NCI-H748 treated with DMSO at 0.1 percent for 48 hours (cell line): ENCODE measurements at regions not wholly inside any gene's neighbourhood (a gene's known extent, or its start where the extent isn't known, plus 50 kb on each side); places are given as distances from the start of the nearest gene placed in this dataset.
A peak's percentile ranks its signal among the peaks of the same experiment; 100 is the strongest.

Experiments
- DNase-seq: peaks from one replicate; lab custom pipeline; 2025; lab: John Stamatoyannopoulos, UW

DNA sequence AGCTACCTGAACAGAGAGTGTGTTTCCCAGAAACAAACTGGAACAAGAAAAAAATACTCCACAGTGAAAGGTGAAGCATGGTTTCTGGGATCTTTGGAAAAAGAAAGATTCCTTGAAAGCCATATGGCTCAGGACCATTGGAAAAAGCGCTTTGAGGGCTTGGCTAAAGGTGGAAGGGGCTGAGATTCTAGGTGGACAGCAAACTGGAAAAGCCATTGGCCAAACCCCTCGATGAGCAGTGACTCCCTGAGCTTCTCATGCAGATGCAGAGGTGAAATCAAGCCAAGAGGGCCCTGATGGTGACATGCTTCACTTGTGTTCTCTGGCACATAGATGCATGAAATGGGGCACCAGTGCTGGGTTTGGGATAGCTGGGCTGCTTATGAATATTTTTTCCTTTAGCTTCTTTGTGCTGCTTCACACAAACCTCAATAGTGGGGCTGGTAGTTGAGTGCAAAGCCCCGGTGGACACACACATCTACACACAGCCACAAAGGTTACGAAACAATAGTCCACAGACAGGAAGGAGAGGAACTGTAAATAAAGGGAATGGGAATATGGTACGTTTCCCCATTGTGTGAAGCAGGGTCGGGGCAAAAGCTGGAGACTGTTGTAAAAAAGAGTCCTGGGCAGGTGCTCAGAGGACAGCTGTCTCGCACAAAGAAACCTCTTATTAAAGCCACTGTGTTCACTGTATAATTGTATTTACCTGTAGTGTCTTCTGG is 117.8 kb downstream of the FOXA2 start:
- DNase-seq = peak; percentile 98

DNA sequence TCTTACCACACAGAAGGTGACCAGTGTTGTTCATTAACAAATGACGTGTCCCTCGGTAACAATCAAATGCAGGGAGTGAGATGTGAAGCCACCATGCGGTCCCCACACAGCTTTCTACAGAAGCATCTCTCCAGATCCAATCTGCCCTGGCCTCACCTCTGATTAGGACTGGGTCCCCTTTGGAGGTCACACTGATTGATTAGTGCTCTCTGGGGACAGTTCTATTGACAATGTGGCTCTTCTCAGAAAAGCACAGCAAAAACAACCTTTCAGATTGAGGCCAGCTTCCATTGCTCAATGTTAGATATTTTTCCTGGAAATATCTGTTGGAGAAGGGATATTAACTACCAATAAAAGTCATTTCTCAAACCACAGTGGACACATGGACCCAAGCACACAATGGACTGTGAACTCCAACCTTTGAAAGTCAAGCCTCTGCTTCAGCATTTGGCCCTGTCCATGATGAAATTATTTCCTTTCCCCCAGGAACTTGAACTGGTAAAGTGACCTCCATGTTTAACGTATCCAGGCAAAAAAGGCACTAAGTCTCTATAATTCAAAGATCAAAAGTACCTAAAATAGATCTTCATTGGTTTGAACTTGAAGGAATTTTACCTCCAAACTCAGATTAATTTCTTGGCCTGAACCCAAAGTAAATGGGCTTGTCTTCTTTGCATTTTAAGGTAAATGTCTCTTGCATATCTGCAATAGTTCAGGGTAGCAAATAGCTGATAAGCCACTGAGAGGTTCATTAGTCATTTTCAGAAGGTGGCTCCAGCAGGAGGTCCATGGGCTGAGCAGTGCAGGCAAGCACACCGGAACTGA is 118.5 kb downstream of the FOXA2 start:
- peak; percentile 57 for DNase-seq

DNA sequence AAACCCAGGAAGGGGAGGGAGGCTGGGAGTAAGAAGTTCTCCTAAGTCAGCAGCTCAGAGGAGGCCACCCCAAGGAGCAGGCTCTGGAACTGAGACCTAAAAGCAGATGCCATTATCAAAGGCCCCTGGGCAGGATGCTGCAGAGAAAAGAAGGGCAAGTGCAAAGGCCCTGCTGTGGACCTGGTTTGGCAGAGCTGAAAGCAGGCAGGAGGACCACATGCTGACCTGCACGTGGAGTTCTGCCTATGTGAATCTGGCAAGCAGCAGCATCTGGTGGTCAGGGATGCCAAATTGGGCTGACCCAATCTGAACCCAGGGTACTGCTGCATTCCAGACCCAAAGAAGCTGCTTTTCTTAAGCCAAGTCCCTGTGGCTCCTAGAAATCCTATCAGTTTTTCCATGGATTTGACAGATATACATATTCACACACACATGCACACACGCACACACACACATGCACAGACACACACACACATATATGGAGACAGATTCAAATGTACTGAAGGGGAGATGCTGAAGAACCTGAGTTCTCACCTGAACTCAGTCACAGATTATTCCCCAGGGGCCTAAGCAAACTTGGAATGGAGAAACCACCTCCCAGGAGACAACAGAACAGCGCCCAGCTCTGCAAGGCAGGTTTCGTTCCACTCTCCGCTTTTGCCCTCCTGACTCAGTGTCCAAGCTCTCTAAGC is 119.9 kb downstream of the FOXA2 start:
- no peak for DNase-seq

DNA sequence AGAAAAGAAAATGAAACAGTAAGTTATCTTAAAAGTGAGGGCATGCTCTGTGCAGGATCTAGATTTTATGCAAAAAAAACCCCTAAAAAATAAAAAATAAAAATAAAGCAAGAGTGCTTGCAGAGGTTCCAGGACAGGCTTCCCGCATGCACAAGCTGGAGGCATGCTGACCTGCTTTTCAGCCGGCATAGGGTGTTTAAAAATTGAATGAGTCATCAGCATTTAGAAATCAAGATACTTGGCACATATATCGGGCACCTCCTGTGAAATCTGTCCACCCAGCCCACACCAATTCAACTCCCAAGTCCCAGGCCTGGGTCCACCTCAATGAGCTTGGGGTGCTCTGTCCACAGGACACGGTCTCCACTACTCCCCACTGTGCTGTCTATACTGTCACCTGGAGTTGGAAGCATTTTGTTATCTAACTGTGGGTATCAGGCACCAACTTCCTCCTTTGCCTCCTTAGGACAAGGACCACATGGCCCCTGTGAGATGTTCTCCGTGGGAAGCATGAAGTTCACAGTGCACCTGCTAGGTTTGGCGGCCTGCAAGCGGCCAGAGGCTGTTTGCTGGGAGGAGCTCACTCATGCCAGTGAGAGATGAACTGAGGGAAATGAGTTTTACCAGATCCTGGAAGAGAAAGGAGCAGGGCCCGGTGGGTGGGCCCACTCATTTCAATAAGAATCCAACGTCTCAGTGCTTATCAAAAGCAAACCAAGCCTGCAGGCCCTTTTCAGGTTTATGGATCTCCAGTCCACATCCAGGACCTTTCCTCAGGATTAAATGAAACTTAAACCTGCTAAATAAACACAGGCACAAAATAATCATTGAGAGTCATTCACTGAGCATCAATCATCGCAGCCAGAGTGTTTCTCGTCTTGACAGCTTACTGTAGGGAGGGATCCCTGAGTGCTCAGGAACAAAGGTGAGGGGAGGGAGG is 121.1 kb downstream of the FOXA2 start:
- peak; percentile 99 for DNase-seq

DNA sequence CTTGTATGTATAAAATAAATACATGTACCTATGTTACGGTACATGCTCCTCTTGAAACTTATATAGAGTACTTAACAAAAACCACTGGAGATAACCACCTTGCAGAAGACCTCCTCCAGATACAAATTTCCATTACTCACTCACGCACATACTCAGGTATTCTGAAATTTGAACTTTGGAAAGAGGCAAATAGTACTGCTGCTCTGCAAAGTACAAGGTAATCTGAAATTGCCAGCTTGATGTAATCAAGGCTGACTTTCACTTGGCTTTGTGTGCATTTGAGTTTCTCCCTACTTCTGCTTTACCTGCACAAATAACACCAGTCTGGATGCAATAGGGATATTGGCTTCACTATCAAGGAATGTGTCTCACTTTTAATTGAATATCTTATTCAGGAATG is 123.6 kb downstream of the FOXA2 start:
- DNase-seq = no peak

DNA sequence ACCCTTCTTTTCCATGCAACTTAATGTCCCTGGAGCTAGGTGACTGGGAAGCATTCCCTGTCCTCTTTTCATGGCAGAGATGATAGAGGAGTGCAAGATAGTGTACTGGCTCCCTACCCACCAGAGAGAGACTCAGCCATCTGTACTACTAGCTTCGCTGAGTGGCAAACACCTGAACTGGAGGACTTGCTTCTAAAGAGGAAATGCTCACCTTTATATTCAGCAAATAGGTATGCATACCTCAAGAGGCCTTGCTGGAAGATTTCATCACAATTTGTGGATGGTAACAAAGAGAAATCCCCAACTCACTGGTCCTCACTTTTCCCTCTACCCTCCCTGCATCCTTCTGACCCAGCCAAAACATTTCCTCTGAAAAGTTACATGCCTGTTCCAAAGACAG is 124.1 kb downstream of the FOXA2 start:
- no peak for DNase-seq

DNA sequence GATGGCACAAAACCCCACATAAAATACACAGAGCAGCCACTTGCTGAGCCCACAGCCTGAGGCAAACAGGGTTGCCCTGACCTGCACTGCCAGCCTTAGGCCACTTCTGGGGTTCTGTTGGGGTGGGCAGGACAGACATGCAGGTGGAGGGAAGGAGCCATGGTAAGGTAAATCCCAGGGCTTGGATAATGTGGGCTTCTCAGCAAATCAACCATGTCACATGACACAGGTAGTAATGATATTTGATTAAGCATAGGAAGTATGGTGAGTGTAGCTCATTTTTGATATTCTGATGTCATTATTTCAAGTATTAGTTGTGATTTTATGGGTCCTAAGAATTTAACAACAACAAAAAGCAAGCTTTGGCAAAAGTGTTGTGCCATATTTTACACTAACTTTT is 124.6 kb downstream of the FOXA2 start:
- no peak for DNase-seq

DNA sequence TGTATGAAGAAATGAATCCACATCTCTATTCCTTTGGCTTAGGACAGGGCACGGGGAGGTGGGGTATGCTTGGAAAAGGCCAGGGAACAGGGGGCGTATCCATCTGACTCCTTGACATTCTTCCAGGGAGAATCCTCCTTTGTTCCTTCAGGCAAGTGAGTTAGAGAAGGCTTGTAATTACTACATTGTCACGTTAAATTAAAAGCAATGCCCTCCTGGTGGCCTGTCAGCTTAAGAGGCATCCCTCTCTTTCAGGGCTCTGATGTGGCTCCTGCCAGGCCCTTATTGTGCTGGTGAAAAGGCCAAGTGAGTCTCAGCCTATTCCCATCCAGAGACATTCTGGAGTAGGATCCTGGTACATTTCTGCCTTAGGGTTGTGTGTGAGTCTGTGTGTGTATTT is 128.3 kb downstream of the FOXA2 start:
- DNase-seq = no peak

DNA sequence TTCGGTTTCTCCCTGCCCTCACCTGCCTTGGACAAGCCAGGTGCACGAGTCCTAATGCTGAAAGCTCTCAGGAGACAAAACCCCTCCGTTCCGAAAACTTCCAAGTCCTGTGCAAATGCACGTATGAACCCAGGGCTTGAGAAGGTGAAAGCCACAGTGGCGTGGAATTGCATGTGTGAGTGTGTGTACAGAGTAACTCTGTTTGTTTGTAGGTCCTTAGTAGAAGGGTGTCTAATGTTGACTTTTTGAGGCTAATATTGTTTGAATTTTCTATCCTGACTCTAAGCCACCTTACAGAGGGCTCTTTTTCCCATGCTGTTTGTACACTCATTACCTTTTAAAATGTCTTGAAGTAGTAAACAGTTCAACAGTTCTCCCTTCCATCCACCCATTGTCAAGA is 129.1 kb downstream of the FOXA2 start:
- peak; percentile 96 for DNase-seq

DNA sequence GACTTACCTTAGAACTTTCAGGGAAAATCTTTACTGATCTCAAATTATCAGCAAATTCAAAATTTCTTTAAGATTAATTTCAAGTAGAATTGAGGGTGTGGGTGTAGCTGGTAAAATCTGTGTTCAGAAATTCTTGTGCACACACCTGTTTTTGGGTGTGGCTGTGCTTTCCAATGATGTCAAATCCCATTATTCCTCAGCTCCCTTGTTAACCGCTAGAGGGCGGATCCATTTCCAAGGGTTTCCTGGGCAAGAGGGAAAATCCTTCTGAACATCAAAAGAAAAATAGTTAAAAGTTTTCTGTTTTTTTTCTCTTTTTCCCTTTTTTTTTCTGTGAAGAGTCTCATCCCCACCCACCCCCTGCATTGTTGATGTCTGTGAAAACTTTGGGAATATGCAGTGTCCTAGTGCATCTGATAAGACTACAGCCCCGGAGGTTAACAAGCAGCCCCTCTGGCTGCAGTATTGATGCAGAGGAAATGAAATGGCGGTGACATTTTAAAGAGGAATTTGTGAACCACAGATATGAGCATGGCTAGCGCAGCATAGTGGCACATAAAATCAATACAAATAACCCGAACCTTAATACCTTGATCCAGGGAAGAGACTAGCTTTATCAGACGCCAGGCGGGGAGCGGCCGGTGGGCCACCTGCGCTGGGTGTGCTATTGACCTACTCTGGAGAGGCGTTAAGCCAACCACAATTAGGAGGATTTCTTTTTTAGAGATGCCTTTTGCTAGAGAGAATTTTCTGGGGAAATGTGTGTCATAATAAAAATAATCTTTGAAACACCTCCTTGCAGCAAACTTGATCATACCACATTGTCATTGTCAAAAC is 130.9 kb downstream of the FOXA2 start:
- DNase-seq = peak; percentile 93

DNA sequence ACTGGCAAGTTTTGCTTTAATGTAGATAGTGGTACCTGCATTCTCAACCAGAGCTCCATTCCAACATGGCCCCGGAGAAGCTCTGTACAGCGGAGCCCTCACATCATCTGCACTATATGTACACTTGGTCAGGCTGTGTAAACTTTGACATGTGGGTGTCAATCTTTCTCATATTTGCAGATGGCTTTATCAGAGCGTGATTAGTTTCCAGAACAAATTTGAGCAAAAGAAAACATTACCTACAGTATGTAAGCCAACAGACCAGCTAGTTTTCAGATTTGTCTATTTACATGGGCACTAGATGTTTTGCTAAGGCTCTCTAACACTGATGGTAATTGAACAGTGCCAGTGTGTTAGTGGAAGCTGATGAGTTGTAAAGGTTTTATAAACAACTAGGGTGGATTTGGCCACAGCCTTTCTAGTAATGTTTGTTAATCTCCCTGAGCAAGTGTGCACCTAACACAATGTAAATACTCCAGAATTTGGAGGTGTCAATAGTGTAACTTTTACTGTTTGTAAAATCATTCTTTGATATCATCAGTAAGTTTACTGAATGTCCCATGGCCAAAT is 131.8 kb downstream of the FOXA2 start:
- DNase-seq = peak; percentile 86

DNA sequence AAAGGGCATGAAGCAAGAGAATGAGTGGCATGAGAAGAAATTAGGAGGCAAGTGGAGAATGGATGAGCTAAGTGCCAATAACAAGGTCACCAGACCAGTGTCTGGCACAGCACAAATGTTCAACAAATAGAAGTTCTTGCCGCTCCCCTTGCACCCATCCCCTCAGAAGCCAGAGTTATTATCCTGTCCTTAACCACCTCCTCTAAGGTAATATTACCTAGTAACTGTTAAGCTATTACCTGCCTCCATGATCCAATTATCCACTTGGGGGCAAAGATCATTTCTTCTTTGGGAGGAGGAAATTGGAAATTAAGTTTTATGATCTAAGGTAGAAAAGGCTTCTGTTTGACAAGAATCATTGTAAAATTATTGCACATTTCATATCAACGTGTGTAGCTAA is 133.8 kb downstream of the FOXA2 start:
- DNase-seq = no peak

DNA sequence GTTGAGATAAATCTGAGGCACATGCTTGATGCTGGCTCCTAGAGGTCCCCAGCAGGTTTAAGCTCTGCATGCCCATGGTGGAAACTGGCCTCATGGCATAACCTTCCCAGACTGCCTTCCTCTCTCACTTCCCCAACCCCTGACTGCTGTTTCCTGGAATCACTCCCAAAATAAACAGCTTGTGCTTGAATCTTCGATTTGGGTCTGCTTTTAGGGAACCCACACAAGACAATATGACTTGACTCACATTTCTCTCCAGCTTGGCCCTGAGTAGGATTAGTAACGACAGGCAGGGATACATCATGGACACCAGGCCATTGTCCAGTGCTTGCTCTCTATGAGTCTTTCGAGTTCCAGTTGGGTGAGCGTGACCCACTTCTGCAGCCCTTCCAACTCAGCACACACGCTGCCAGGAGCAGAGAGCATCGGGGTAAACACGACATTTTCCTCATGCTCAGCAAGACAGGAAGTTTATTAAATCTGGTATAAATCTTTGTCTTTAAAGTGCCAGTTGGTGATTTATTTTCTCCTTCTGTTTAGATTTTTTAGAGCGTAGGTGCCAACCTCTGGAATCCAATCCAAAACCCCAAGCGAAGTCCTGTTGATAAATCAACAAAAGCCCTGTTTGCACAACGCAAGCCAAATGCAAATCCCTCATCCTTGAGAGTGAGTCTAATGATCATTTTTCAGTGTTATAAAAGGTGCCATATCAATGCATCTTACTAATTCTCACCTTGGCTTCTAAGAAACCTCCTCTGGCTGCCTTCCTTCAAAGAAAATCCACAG is 135.0 kb downstream of the FOXA2 start:
- no peak for DNase-seq

DNA sequence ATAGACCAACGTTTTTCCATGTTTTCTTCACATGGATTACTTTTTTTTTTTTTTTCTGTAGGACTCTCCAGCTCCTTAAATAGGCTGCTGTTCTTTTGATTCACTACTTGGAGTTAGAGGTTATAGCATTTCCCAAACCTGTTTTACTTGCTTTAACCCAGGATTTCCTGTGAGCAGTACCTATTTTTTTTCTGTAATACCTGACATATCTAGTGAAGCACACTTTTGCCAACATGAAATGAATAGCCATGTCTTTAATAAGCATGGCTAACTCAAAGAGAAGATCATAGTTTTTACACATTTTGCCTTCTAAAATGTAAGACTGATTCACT is 137.0 kb downstream of the FOXA2 start:
- no peak for DNase-seq

DNA sequence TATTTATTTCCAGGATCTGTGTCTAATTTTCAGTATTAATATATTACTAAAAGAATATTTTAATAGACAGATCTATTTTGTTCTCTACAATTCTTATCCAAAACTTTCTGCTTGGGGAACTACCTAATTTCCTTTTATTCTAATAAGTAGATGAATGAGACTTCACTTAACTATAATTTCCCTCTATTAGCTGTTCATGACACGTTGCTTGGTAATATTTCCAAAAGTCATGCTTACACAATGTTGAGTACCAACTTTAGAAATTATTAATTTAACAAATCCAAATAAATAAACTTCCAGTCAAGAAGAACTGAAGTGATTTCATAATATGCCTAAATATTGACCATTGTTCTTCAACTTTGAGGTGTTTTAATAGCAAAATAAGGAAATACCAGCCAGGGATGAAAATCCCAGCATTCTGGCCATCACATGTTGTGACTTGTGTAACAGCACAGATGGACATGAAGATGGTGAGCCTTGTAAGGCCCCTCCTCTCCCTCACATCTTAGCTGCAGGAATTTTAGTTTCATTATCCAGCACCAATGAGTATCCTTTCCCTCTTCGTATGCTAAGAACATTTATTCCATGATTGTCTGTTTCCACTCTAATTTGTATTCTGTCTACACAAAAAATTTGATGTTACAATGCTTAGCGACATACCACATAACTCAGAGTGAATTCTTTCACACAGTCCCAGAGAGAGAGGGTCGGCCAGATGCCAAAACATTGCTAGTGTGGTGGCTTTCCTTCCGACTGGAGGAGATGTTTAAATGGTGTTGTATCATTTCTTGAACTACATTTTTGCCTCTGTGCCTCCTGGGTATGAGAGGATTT is 137.5 kb downstream of the FOXA2 start:
- DNase-seq = no peak

DNA sequence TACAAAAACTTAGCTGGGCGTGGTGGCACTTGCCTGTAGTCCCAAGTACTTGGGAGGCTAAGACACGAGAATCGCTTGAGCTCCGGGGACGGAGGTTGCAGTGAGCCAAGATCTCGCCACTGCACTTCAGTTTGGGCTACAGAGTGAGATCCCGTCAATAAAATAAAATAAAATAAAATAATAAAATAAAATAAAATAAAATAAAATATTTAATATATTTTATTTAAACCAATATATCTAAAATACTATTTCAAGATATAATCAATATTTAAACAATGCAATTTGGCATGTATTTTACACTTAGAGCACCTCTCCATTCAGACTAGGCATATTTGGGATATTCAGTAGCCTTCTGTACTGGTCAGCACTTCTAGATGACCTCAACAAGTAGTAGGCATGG is 142.1 kb downstream of the FOXA2 start:
- DNase-seq = no peak

DNA sequence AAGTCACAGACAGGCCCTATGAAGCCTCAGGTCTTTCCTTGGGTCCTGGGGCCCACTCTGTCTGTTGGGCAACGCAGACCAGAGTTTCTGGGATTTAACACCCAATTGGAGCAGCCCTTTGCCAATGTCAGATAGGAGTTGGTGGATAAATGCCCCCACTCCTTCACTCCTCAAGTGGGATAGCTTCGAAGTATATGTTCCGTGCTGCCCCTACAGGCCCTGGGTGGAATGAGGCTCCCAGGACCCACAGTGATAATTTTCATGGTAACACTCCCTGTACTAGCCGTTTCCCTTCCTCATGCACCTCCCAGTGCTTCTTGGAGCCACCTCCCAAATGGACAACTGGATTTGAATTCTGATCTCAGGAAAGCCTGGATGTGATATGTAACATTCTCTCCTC is 145.4 kb downstream of the FOXA2 start:
- no peak for DNase-seq

DNA sequence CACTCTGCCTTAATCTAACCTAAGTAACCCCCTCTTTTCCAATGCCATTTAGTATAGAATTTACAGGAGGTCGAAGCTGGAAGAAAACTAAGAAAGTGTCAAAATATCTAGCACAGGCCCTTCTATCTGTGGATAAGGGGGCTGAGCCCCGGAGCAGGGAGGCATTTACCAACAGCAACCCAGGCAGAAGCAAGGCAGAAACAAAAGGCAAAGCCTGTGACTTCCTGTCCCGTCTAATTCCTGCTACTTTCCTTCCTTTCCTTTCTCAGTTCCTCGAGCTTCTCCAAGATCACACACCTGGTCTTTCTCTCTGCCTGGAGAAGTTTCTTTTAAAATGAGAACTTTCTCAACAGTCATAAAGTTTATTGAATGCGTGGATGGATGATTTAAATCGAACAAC is 146.0 kb downstream of the FOXA2 start:
- no peak for DNase-seq

DNA sequence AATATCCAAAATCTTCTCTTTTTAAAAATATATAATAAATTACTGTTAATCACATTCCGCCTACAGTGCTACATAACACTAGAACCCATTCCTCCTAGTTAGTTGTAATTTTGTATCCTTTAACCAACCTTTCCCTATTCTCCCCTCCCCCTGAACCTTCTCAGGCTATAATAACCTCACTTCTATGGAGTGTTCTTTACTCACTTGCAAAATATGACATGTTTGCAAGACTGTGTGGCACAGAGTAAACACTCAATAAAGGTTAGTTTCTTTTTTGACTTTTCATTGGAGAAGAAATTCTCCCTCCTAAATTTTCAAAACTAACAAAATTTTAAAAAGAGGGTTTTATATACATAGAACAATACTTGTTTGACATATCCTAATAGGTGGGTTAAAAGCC is 147.0 kb downstream of the FOXA2 start:
- DNase-seq = no peak
